HCT116 (cell line): ENCODE measurements at regions not wholly inside any gene's neighbourhood (a gene's known extent, or its start where the extent isn't known, plus 50 kb on each side); places are given as distances from the start of the nearest gene placed in this dataset.

Source experiments
- CBX3 ChIP-seq: IDR thresholded peaks from 2 replicates; pipeline ENCODE4 v1.6.1; 2012; ENCODE audit warnings: low read depth
- CEBPB ChIP-seq: IDR thresholded peaks from 2 replicates; pipeline ENCODE4 v1.6.1; 2012; ENCODE audit warnings: low read depth
- EZH2 ChIP-seq: fragments of 200-600 bp; sonication (generic); IDR thresholded peaks from 2 replicates; pipeline ENCODE4 v1.6.1; 2017; ENCODE audit warnings: antibody characterized with exemption, mixed run types
- JUND ChIP-seq: IDR thresholded peaks from 2 replicates; pipeline ENCODE4 v1.6.1; 2012
- MAX ChIP-seq: IDR thresholded peaks from 2 replicates; pipeline ENCODE4 v1.6.1; 2012
- POLR2A ChIP-seq: IDR thresholded peaks from 2 replicates; pipeline ENCODE4 v1.7.0; 2011; ENCODE audit warnings: borderline replicate concordance; ENCODE audit not compliant: insufficient read depth, insufficient read length; ENCODE audit errors: extremely low read depth
- POLR2AphosphoS5 ChIP-seq: IDR thresholded peaks from 2 replicates; pipeline ENCODE4 v1.6.1; 2011; ENCODE audit warnings: mild to moderate bottlenecking, low read depth, low read length, moderate library complexity
- TCF7L2 ChIP-seq: IDR thresholded peaks from 2 replicates; pipeline ENCODE4 v1.7.0; 2011; ENCODE audit warnings: borderline replicate concordance, inconsistent platforms; ENCODE audit not compliant: insufficient read depth, insufficient read length; ENCODE audit errors: extremely low read depth
- YY1 ChIP-seq: IDR thresholded peaks from 2 replicates; pipeline ENCODE4 v1.6.1; 2011; ENCODE audit warnings: low read length, low read depth, moderate library complexity, mild to moderate bottlenecking; ENCODE audit not compliant: insufficient replicate concordance; ENCODE audit errors: extremely low read depth
- ZNF274 ChIP-seq: fragments of 200-500 bp; sonication (Bioruptor generic); IDR thresholded peaks from 2 replicates; pipeline ENCODE4 v1.6.1; 2014; ENCODE audit warnings: mild to moderate bottlenecking, low read depth, low read length, inconsistent platforms
- TF ChIP-seq, protein P1 (sequence below), 3 experiments: fragments of 200-600 bp in 1 of 3; sonication (generic) in 1 of 3; IDR thresholded peaks in 2 of 3; conservative IDR thresholded peaks in 1 of 3; 2 replicates each; pipeline ENCODE4 v1.5.1; 2012 to 2017; ENCODE audit warnings: low read depth in 2 of 3, low read length in 2 of 3, antibody characterized with exemption in 1 of 3, borderline replicate concordance in 1 of 3, control low read depth in 1 of 3, mild to moderate bottlenecking in 1 of 3, mixed read lengths in 1 of 3, mixed run types in 1 of 3, moderate library complexity in 1 of 3; ENCODE audit not compliant: insufficient read depth in 1 of 3
- TF ChIP-seq, protein P2 (sequence below): IDR thresholded peaks from 2 replicates; pipeline ENCODE4 v1.6.1; 2012; ENCODE audit warnings: low read depth

DNA sequence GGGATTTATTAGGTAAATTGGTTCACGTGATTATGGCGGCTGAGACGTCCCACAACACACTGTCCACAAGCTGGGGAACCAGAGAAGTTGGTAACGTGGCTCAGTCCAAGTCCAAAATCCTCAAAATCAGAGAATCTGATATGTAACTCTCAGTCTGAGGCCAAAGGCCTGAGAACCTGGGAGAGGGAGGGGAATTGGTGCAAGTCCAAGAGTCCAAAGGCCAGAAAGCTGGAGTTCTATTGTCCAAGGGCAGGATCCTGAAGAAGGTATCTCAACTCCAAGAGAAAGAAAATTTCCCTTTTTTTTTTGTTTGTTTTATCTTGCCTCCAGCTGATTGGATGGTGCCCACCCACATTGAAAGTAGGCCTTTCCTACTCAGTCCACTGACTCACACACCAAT is 83.8 kb downstream of the PRDM9 start:
- TF ChIP-seq POLR2A (no peak), MAX (no peak), CBX3 (no peak), ZNF274 (no peak), YY1 (no peak), CEBPB (no peak), JUND (no peak), EZH2 (no peak), POLR2AphosphoS5 (no peak), TCF7L2 (no peak)
- TF ChIP-seq, protein P1, sequence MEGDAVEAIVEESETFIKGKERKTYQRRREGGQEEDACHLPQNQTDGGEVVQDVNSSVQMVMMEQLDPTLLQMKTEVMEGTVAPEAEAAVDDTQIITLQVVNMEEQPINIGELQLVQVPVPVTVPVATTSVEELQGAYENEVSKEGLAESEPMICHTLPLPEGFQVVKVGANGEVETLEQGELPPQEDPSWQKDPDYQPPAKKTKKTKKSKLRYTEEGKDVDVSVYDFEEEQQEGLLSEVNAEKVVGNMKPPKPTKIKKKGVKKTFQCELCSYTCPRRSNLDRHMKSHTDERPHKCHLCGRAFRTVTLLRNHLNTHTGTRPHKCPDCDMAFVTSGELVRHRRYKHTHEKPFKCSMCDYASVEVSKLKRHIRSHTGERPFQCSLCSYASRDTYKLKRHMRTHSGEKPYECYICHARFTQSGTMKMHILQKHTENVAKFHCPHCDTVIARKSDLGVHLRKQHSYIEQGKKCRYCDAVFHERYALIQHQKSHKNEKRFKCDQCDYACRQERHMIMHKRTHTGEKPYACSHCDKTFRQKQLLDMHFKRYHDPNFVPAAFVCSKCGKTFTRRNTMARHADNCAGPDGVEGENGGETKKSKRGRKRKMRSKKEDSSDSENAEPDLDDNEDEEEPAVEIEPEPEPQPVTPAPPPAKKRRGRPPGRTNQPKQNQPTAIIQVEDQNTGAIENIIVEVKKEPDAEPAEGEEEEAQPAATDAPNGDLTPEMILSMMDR (IDR thresholded peaks at IDR 0.05 in 2 of 3, conservative IDR thresholded peaks at IDR 0.05 in 1 of 3; ENCODE audit: borderline replicate concordance in 1 of 3, insufficient read depth in 1 of 3, low read depth in 2 of 3, low read length in 2 of 3): no peak
- TF ChIP-seq, protein P2, sequence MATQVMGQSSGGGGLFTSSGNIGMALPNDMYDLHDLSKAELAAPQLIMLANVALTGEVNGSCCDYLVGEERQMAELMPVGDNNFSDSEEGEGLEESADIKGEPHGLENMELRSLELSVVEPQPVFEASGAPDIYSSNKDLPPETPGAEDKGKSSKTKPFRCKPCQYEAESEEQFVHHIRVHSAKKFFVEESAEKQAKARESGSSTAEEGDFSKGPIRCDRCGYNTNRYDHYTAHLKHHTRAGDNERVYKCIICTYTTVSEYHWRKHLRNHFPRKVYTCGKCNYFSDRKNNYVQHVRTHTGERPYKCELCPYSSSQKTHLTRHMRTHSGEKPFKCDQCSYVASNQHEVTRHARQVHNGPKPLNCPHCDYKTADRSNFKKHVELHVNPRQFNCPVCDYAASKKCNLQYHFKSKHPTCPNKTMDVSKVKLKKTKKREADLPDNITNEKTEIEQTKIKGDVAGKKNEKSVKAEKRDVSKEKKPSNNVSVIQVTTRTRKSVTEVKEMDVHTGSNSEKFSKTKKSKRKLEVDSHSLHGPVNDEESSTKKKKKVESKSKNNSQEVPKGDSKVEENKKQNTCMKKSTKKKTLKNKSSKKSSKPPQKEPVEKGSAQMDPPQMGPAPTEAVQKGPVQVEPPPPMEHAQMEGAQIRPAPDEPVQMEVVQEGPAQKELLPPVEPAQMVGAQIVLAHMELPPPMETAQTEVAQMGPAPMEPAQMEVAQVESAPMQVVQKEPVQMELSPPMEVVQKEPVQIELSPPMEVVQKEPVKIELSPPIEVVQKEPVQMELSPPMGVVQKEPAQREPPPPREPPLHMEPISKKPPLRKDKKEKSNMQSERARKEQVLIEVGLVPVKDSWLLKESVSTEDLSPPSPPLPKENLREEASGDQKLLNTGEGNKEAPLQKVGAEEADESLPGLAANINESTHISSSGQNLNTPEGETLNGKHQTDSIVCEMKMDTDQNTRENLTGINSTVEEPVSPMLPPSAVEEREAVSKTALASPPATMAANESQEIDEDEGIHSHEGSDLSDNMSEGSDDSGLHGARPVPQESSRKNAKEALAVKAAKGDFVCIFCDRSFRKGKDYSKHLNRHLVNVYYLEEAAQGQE: no peak
